K562 (cell line): ENCODE measurements at regions not wholly inside any gene's neighbourhood (a gene's known extent, or its start where the extent isn't known, plus 50 kb on each side); places are given as distances from the start of the nearest gene placed in this dataset.

Source experiments
- NFYB ChIP-seq: IDR thresholded peaks from 2 replicates; pipeline ENCODE4 v1.6.1; 2011; ENCODE audit warnings: mild to moderate bottlenecking, moderate library complexity; ENCODE audit not compliant: insufficient read length; ENCODE audit errors: extremely low read depth
- TF ChIP-seq, protein P1 (sequence below): fragments of 450-650 bp; IDR thresholded peaks from one replicate; pipeline ENCODE4 v1.6.1; 2018; ENCODE audit warnings: mild to moderate bottlenecking, moderate library complexity; ENCODE audit not compliant: partially characterized antibody

DNA sequence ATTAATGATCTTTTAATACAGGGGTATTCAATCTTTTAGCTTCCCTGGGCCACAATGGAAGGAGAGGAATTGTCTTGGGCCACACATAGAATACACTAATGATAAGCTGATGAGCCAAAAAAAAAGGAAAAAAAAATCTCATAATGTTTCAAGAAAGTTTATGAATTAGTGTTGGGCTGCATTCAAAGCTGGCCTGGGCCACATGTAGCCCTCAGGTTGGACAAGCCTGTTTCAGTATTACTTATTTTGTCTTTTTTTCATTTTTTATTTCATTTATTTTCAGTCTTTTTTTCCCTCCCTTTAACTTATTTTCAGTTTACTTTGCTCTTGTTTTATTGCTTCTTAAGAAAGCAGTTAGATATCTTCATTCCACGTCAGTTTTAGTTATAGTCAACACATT lies 2171.8 kb upstream of the DEFB115 start:
- no peak for TF ChIP-seq NFYB
- TF ChIP-seq, protein P1, sequence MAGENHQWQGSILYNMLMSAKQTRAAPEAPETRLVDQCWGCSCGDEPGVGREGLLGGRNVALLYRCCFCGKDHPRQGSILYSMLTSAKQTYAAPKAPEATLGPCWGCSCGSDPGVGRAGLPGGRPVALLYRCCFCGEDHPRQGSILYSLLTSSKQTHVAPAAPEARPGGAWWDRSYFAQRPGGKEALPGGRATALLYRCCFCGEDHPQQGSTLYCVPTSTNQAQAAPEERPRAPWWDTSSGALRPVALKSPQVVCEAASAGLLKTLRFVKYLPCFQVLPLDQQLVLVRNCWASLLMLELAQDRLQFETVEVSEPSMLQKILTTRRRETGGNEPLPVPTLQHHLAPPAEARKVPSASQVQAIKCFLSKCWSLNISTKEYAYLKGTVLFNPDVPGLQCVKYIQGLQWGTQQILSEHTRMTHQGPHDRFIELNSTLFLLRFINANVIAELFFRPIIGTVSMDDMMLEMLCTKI = no peak
